ENCODE measurements at regions not wholly inside any gene's neighbourhood (a gene's known extent, or its start where the extent isn't known, plus 50 kb on each side); places are given as distances from the start of the nearest gene placed in this dataset.

DNA sequence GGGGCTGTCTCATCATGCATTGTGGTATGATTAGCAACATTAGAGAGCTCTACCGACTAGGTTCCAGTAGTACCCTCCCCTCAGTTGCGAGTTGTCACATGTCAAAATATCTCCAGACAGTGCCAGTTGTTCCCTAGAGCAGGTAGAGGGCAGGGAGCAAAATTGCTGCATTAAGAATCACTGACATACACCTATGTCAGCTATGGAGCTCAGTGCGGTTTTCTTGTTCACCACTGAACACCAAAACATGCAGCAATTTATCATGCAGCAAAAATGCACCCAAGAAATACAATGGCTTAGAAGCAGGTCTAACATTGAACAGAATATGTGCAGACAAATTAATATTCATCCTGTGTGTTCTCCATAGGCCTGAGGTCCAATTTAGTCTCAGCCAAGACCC is 186.9 kb upstream of the STARD13 start:
- no peak for DNase-seq

DNA sequence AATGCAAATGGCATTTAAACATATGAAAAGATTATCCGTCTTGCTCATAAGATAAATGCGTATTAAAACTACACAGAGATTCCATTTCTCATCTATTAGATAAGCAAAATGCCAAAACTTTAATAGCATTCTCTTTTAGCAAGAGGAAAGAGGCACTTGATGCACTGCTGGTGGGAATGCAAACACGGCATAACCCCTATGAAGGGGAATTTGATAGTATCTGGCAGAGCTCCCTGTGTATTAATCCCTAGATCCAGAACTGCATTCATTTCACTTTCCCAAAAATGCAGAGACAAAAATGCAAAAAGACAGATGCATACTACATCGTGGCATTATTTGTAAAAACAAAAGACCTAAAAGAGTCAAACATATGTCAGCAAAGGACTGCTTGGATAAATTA is 193.6 kb upstream of the STARD13 start:
- DNase-seq, result no peak

GRCh38 chr13:33480561-33480960 is 195.0 kb upstream of the STARD13 start:
- no peak for DNase-seq

- no peak for DNase-seq
Measured at GRCh38 chr13:33483471-33483870, 197.9 kb upstream of the STARD13 start.

DNA sequence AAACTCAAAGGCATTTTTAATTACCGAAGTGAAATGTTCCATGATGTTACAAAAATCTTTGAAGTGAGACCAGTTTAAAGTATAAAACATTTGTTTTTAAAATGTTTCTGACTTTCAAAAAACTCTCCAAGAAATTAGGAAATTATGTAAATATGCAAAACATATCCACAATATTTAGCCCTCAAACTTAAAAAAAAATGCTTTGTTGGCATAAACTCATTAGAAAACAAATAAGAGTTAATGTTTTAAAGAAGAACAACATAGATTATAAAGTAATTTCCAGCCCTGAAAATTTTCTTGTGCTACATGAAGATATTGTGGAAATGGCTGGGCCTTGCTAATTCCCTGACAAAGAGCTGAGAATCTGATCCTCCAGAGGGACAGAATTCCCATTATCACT is 199.7 kb upstream of the STARD13 start:
- no peak for DNase-seq

DNA sequence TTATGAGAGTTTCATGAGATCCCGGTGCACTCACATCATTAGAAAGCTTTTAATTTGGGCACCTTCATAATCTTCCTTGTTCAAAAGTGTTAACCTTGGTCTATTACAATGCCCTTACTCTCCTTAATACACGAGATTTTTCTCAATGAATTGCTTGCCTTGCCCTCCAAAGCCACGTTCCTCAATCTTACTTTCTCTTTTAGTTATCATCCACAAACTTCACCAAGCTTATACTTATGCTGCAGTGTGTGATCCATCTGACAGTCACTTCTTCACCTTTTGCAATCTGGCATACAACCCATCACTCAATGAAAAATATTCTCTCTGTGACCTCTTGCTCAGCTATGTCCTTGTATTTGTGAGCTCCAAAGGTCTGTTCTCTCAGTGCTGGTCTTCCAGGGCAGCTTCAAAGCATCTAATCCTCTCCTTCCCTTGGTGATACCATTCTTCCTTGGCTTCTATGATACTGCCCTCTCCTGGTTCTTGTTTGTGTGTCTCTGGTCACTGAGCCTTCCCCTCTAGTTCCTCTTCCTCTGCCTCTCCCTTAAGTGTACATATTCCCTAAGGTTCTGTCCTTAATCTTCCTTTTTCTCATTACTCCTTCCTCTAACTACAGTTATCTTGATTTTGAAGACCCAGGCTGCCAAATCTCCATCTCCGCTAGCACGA is 202.2 kb upstream of the STARD13 start:
- DNase-seq, result no peak

DNA sequence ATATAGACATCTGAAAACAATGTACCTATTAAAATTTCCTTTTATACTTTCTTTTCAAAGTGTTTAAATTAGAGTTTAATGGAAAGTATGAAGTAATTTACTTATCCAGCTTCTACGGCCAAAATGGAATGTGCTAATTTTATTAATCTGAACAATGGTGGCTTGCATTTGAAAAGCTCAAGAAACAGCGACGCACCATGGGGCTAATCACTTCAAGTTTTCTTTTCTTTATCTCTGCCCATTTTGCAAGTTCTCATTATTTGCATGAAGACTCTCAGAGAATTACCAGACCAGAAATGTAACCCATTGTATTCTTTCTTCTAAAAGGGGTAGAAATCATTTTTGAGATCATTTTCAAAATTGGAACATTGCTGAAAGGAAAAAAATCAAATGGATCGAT is 204.0 kb upstream of the STARD13 start:
- DNase-seq, result no peak

DNA sequence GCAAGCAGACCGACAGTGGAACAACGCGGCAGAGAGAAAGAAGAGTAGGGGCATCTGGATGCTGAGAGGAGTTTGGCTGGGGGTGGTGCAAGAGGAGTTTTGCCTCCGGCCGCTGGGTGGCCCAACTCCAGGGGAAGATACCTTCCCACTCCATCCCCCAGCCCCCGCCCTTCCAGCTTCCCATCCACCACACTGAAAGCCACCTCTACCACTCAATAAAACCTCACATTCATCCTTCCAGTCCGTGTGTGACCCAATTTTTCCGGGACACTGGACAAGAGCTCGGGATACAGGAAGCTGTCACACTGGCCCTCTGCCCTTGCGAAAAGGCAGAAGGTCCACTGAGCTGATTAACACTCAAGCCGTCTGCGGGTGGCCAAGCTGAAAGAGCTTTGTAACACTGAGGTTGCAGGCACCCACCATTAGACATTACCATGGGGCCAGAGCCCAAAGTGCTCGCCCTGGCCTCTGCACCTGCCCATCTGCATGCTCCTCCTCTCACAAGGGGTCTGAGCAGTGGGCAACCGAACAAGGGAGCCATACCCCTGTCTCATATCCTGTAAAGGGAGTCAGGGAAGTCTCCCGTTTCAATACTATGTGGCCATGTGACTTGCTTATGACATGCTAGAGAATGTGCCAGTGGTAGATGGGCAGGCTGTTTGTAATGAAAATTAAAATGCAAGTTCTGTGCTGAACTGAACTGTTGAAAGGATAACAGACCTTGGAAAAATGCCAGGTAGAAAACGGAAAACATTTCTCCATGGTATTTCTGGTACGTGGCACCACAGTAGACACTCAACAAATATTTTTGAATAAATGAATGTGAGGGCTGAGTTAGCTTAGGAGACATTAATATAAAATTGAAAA is 205.1 kb upstream of the STARD13 start:
- DNase-seq, result no peak

- no peak for DNase-seq
Measured at GRCh38 chr13:33493672-33494365, 208.3 kb upstream of the STARD13 start.

DNA sequence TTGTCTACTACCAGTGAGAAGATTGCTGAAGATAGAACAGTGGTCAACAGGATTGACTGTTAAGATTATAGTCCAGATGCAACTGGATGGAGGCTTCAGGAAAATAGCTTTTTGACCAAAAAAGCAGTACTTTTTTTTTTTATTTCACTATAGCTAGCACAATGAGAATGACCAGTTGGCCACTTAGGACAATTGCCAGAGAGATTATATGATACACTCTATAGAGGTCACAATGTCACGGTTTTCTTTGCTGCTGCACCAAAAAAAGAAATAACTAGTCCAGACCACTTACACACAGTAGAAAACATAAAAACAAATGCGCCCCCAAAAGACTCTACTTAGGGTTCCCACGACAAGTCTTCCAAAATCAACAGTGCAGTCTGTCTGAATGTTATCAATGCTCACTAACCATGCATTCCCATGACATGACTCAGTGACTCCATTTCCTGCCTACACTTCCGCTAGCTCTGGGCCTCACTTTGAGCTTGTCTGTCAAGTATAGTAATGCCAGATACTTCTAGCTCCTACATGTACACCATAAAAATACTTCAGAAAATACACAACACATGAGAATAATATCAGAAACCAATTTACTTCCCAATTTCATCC is 209.1 kb upstream of the STARD13 start:
- DNase-seq, result no peak

- DNase-seq, result no peak
Measured at GRCh38 chr13:33496336-33496735, 210.8 kb upstream of the STARD13 start.

GRCh38 chr13:33497146-33497845 is 211.7 kb upstream of the STARD13 start:
- no peak for DNase-seq

DNA sequence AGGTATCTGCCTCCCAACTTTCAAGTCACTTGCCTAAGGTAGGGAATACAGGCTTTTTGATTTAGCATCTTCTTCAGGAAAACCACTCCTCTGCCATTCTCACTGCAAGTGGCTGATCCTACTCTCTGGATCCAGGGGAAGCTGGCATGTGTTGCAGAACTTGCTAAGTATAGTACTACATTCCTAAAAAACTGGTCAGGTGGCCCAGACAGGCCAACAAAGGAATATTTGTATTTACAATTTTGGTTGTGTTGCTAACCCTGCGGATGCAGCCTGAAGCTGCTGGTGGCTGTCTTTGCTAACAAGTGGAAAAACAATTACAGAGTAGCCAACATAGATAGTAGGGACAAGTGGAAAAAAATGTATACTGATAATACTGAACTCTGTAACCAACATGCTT is 222.5 kb upstream of the STARD13 start:
- no peak for DNase-seq

- no peak for DNase-seq
Measured at GRCh38 chr13:33509642-33510229, 224.2 kb upstream of the STARD13 start.

DNA sequence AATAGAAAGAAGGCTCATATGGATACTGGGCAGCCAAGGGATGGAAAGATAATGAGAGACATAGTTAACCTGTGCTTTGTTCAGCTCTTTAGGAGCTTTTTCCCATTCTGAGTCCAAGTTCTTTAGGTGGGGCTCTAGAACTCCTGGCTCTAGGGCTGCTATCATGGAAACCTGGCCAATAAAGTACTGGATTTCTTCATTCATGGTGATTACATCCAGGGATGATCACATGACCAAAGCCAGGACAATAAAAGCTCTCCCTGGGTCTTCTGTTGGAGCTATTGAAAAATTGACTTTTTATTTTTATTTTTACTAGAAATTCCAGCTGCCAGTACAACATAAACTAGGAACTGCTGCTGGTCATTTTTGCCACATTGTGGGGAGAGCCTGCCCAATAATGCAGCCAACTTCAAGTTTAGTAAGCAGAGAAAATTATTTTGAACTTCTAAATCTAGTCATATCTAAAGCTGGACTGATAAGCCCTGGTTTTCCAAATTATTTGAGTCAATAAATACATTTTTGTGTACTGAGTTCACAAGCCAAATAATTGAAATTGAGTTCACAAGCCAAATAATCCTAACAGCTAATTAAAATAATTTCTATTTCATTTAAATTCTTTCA is 224.9 kb upstream of the STARD13 start:
- no peak for DNase-seq

- no peak for DNase-seq
Measured at GRCh38 chr13:33512880-33513554, 227.5 kb upstream of the STARD13 start.

- DNase-seq, result no peak
Measured at GRCh38 chr13:33514362-33514761, 228.8 kb upstream of the STARD13 start.

- no peak for DNase-seq
Measured at GRCh38 chr13:33515146-33515545, 229.6 kb upstream of the STARD13 start.

DNA sequence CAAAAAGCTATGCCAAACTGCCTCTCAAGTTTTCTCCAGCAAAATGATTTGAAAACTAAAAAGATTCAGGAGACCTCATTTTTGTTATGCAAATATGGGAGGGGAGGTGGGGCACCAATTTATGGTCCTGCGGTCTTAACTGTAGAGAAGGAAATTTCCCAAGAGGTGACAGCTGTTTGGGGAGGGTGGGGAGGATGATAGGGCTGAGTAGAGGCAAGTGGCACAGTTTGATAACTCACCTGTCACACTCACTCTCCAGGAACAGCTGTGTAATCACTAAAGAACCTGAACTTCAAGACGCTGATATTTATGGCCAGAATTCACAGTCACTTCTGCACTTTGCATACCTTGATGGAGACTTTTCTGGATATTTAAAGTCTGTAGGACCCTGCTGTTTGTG is 232.9 kb upstream of the STARD13 start:
- no peak for DNase-seq

- no peak for DNase-seq
Measured at GRCh38 chr13:33519561-33520467, 234.3 kb upstream of the STARD13 start.

All from activated CD8-positive, alpha-beta memory T cell treated with anti-CD3 and anti-CD28 coated beads, Interleukin-2, amount 50 U/mL, for 4 hours (primary cell).